Esophagus mucosa (tissue), 1 donor: ENCODE measurements at regions not wholly inside any gene's neighbourhood (a gene's known extent, or its start where the extent isn't known, plus 50 kb on each side); places are given as distances from the start of the nearest gene placed in this dataset.
A peak's percentile ranks its signal among the peaks of the same experiment; 100 is the strongest.
"Not testable (repeated sequence)": the region's sequence is repeated elsewhere in the genome, so short reads cannot be mapped to it uniquely, and the experiment has no call there.

Experiments used
- ATAC-seq: fragments of 200-7000 bp; cut with Tn5 transposase; one replicate; pipeline ENCODE4 v1.9.1; 2020
- donor health status: DM: yes; HTN: yes; CAD: no.

DNA sequence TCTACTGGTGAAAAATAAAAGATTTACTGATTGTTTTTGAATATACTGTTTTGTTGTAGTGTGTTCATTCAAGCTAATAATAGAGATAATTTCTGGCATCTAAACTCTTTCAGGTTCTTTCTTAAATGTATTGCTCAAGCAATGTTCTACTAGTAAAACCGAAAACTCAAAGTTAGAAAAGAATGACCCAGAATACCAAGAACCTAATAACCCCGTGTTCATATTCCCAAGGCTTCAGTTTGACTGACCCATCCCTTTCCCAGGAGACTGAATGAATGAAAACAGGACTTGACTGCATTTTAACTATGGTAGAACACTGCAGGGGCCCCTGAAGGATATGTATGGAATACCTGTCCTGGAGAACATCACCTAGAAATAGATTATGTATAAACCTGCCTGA, 375.3 kb downstream of the MAFB start:
- ATAC-seq: no peak

DNA sequence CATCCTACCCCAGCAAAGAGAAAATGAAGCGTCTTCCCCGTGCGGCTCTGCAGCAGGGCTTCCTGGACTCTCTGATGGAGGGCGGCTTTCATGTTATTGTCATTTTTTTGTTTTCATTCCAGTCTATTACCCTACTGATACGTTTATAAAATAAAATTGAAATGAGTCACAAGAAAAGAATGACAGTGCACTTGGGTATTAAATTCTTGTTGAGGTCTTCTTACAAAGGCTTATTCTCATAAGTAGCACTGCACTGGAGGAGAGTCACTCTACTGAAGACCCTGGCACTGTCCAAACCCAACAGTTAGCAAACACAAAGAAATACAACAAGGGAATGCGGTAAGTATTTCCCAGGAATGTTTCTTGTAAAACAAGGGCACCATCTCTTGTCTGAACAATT, 379.3 kb downstream of the MAFB start:
- no peak for ATAC-seq

DNA sequence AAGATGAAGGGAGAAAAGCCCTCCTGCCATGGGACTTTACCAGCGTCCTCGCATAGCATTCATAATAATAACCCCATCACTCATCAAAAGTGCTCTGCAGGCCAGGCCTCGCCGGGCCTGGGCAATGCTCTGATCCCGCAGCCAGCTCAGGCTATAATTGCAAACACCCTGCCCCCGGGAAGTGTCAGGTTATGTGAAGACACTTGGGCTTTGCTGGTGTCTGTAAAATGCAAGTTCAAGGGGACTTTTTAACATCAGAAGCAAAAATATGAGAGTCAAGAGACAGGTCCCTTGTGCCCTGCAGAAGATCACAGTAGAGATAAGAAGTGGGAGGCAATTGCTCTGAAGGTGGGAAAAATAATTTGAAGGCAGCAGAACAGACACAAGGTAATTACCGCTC, 381.0 kb downstream of the MAFB start:
- ATAC-seq: no peak

DNA sequence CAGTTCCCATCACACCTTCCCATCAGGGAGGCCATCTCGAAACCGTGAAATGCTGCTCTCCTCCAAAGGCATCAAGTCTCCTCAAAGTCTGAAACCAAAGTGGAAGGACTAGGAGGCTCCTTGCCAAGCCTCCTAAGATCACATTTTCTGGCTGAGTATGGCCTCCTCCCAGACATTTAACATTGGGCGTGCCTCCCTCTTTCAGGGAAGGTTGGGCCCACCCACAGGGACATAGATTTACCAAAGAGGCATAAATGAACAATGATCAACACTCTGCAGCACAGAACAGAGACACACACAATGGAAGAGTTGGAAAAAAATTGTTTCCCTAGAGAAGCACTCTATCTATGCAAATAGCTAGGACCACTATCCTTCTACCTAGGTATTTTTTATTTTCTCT, 381.8 kb downstream of the MAFB start:
- ATAC-seq: no peak

DNA sequence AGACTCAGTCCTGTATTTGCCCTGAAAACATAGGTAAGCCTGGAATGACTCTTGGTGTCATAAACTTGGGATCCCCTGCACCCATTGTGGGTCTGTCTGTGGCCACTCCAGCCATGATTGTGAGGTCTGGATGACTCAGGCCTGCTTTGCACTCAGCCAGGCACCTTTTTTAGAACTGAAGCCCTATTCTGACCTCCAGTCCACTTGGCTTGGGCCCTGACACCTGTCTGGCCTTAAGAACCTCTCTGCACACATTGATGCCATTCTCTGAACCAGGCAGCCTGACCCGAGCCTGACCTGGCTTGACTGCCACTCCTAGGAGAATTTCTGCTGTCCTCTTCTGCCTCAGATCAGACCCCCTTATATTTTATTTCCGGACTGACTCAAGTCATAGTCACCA, 383.7 kb downstream of the MAFB start:
- no peak for ATAC-seq

DNA sequence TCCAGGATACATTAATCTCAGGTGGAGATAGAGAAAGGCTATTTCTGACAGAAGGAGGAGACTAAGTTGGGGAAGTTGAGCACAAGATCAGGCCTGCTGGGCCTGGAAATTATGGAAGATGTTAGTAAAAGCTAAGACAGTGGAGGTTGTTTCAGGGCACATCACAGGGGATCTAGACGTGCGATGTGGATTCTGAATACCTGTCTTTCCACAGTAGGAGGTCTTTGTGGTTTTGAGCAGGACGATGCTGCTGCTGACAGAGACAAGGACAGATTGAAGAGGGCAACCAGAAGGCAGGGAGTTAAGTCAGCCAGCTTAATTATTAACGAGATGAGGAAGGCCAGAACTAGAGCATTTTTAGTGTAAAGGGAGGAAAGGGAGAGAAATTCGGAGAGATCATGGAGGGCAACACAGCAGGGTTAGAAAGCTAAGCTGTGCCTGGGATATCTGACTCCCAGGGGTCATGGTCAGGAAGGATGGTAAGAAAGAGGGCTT, 384.9 kb downstream of the MAFB start:
- ATAC-seq: no peak

DNA sequence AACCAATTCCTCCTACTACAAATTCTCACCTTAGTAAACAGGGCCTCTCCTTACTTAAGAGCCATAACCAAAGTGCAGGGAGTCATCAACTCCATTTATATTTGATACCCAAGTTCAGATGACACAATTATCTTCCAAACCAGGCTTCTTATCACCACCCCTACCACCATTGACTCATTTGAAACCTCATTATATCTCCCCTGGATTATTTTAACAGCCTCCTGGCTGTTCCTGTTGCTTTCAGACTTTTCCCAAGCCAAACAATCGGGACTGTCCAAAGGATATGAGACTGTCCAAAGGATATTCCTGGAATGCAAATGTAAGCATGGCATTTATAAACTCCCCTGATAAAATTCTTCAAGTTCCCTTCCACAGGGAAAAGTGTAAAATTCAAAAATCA, 394.3 kb downstream of the MAFB start:
- no peak for ATAC-seq

DNA sequence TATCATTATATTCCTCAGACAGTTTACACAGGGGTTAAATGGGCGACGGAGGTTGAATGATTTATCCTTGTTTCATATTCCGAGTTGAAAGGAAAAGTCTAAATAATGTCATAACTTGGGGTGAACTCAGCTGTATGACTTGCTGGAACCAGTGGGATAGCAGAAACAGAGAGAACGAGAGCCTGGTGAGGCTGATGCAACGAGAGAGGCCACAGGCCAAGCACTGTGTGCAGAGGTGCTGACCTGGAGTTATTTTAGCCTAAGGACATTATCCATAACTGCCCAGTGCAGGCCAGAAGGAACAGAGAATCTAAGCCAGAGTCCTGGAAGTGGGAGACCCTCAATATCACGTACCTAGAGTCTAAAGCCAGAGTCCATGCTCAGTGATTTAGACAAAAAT, 394.9 kb downstream of the MAFB start:
- no peak for ATAC-seq

DNA sequence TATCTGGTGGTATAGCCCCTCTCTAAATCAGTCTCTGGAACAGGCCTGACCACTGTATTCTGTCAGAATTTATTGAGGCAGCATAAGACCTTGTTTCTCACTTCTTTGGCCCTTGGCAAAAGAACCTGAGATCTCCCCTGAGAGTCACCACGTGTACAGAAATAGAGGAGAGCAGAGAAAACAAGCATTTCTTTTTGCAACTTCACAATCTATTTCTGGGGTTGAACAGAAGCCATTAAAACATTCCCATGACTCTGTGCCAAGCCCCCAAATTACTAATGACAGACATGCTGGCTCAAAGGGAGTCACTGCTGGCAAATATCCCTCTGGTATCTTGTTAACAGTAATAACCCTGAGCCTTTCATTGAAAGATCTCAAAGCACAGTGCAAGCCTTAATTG, 395.3 kb downstream of the MAFB start:
- no peak for ATAC-seq

DNA sequence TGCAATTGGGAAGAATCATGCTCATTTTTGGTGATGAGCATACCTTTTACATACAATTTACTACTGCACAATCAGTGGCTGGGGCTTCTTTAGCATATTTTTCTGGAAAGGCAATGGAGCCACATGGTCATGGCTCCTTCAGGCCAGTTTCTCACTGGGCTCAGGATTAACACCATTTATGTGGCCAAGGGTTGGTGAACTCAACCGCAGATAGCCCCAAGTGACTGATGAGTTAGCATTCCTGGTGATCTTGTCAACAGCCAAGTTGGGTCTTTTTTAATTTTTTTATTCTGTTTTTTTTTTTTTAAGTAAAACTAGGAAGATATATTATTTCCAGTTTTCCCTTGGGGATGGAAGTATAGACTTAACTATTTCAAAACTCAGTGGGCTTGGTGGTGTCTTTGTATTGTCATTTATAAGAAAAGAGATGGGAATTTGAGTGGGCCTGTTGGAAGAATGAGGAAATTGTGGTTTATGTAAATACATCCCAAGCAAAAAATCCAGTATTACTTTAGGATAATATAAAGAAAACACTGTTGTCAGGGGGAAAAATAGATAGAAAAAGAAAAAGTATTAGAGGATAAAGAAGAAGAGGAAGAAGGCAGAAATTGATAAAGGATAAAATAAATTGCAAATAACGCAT, 397.4 kb downstream of the MAFB start:
- no peak for ATAC-seq

DNA sequence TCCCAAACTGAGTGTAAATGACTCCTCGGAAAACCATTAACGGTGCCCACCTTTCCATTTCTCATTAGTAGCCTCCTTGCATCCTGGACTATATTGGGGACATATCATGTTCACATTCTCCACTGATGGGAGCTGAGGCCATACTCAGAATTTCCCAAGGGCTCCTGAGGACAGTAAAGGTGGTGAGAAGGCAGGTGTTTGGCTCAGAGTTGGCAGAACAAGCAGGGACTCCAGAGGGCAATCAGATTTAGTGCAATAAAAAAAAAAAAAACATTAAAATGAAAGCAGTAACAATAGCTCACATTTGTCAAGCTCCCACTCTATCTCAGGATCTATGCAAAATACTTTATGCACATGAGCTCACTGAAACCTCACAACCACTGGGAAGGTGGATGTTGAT, 401.4 kb downstream of the MAFB start:
- no peak for ATAC-seq

DNA sequence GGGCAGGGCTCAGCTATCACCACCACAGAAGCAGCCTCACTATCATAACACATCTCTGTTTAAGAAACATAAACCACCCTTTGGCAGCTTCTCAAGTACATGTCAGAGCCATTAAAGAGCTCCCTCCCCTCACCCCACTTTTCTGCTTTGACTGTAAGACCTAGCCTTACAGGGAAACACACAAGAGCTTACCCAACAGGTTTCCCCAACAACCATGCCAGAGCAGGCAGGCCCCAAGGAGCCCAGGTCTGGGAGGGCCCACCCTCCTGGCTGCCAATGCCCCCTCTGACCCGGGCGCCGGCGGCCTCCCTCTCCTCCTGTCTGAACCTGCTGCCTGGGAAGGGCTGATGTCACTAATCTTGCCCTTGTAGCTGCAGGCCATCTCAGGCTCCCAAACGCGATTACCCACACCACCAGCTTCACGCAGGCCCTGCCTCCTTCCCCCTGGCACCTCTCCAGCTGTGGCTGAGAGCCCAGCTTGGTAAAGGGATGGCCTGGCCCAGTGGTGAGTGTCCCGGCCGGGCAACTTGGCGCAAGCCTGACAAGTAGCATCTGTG, 402.0 kb downstream of the MAFB start:
- peak; percentile 93 for ATAC-seq

DNA sequence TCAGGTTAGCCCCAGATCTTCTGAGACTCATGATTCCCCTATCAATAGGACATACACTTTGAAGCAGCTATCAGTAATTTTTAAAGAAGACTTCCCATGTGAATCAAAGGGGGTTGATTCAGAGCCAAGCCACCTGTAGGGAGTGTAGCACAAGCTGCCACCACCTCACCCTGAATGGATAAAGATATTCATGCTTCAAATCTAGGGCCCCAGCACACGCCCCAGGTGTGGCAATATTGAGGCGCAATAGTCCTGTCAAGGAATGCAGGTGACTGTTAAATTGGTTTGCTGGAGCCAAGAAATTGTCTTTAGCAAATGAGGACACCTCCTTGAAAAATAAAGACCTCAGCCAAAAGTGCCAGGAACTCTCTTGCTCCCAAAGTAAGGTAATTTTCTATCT, 404.4 kb downstream of the MAFB start:
- ATAC-seq: peak; percentile 64

DNA sequence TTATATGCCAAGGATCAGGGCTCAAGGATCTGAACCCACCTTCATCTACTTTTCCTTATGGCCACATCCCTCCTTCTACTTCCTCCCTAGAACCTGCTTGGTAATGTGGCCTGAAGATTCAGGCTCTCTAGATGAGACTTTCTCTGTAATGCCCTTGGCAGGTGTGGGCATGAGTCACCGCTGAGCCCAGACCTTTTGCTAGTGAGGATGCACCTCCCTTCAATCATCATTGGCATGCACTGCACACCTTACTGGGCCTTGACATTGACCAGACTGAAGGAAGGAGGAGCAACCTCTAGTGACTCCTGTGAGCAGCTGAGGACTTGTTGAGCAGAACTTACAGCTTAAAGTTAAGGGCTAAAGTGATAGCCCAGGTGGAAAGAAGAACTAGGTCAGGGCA, 405.3 kb downstream of the MAFB start:
- ATAC-seq: peak; percentile 80

DNA sequence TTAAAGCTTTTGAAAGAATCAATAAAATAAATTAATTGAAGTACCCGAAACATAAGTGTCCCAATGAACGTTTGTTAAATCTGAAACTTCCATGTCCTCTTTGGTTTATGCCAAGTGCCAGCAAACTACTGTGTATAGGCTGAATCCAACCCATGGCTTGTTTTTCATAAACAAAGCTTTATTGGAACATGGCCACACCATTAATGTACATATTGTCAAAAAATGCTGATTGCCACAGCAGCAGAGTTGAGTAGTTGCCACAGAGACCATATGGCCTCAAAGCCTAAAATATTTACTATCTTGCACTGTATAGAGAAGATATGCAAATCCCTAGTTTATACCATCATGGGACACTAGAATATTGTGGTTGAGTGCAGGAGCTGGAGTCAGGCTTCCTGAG, 406.1 kb downstream of the MAFB start:
- no peak for ATAC-seq

DNA sequence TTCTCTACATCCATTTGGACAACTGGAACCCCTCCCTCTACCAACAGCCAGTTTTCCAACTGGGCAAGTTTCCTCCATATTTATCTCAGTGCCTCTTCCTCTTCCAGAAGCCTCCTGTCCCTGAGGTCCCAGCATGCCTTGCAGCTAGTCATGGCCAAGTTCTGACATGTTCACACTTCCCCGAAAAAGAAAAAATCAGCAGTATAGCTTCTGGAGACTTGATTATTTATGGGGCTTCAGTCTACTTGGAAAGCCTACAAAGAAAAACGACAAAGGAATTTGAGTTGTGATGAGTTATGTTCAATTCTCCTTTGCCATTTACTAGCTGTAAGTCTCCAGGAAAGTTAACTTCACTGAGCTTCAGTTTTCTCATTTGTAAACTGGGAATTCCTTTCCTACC, 406.5 kb downstream of the MAFB start:
- ATAC-seq: no peak

DNA sequence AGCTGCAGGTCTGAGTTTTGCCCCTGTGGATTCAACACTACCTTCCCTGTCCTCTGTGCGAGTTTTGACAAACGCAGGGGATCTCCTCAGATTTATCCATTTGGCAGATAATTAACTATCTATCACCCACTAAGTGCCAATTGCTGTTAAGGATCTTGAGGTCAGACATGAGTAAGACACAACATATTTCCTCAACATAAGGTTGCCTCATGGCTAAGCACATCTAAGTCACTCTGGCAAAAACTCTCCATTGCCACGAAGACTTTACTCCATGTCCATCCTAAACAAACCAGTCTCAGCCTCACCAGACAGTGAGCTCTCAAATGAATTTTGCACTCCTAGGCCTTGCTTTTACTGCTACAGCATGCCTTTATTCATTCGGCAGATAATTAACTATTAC, 408.4 kb downstream of the MAFB start:
- no peak for ATAC-seq

DNA sequence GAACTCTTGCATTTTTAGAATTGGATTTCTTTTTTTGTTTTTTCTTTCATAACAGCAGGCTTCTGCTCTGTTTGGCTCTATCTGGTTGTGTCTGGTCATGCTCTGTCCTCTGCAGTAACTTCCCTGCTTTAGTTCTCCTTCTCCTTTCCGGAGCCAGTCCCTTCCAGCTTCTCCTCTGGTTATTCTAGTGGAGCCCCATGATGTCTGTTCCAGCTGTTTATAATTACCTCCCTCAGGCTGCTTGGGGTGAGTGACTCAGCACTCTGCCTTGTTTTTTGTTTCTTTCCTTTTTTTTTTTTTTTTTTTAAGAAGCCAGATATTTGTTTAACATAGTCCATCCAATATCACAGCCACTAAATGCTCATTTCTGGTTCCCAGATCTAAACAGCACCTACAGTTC, 409.6 kb downstream of the MAFB start:
- ATAC-seq: peak; percentile 54

DNA sequence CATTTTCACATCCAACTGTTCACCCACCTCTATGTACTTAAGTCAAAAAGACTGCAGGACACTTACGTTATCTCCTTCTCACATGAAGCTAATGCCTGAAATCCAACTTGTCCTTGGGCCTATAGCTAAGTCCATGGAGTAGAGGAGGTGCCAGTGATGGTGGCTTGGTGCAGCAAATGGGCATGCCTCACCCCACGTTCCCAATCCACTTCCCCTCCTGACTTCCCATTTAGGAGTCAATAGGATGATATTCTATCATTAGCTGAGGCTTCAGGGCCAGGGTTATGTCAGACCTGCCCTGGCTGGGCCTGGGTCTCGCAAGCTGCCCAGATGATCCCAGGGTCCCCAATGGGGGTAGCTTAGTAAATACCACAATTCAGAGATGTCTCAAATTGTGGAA, 410.4 kb downstream of the MAFB start:
- ATAC-seq: no peak

DNA sequence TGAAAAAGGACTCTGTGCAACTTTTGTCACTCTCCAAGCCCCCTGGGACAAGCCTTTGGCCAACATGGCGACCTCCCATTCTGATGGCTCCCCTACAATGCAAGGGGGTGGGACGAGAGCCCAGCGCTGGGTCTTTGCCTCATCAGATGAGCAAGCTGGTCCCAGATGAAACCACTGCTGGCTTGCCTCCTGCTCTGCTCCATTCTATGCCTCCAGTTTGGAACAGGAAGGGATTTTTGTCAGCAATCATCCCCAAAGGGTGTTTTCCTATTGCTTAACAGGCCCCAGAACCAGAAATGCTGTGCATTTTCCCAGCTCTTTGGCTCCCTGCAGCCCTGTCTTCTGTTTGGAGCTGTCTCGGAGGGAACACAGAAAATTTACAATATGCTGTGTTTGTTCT, 412.7 kb downstream of the MAFB start:
- no peak for ATAC-seq

DNA sequence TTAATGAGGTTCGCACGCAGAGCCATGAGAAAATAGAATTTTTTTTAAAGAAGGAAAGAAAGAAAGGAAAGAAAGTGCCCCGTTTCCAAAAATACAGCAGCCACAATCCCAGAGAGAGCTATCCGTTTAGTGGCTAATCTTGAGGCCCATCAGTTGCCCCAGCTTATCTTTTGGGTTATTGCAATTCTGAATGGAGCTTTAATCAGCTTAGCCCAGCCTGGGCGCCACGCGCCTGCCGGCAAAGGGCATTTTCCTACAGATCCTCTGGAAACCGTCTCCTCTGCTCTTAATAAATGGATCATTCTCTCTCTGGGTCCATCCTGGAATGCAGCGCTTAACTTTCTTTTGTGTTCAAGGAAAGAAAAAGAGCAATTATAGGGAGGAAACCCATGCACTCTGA, 413.3 kb downstream of the MAFB start:
- no peak for ATAC-seq

DNA sequence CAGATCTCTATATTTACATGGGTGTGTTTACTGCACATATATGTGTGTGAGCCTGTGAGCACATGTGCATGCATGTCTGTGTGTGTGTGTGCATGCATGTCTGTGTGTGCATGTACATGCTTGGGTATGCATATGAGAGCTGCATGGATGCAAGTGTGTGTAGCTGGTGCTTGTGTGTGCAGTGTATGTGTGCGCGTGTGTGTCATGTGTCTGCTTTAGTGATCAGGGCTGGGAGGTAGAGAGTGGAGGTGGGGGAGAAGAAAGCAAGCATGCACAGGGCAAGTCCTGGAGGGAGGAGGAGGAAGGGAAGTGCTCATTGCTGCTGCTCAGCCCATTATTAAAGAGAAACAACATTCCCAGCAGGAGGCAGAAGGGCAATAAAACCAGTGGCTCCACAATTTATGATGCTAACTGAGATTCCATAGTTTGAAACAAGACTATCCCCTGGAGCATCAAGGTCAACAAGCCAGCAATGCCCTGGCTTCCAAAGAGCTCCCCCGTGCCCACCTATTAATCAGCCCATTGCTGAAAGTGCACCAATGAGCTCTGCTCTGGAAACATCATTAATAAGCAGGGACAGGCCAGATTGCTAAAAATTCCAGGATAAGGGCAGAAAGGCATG, 414.0 kb downstream of the MAFB start:
- no peak for ATAC-seq

DNA sequence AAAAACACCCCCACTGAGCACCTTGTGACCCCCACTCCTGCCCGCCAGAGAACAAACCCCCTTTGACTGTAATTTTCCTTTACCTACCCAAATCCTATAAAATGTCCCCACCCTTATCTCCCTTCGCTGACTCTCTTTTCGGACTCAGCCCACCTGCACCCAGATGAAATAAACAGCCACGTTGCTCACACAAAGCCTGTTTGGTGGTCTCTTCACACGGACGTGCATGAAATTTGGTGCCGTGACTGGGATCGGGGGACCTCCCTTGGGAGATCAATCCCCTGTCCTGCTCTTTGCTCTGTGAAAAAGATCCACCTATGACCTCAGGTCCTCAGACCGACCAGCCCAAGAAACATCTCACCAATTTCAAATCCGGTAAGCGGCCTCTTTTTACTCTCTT, 419.8 kb downstream of the MAFB start:
- ATAC-seq: not testable (repeated sequence)

DNA sequence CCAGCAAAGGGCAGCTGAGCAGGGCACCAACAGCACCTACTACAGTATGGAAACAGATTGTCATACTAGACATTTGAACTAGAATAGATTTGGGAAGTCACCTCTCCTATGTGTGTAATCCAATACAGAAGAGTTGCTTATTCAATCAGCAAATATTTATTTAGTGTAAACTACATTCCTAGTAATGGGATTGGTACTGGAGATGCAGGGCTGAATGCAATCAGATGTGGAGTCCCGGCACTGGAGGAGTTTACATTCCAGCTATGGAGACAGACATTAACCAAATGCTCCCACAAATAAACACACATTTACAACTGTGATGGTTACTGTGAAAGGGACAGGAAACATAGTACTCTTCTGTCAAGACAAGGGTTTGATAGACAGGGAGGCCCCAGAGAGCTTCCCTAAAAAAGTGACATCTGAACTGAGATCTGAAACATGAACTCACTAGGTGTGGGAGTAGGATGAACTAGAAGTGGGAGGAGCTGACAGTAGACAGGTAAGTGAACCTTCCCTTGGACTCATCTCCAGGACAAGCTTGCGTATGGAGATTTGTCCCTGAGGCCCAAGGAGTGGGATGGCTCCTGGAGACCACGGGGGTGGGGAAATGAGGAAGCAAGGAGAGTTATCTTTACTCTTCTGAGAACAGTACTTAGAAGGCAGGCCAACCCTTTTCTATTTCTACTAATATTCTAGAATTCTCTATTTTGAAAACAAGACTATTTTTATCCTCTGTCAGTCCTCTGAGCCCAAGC, 420.5 kb downstream of the MAFB start:
- ATAC-seq: no peak
